NCI-H1092 (cell line): ENCODE measurements at regions not wholly inside any gene's neighbourhood (a gene's known extent, or its start where the extent isn't known, plus 50 kb on each side); places are given as distances from the start of the nearest gene placed in this dataset.

Experiments
- DNase-seq: peaks from one replicate; lab custom pipeline; 2025; lab: John Stamatoyannopoulos, UW

- DNase-seq = no peak
These were observed 70.5 kb upstream of the WNT11 start for GRCh38 chr11:76276781-76277155.

GRCh38 chr11:76276046-76276780 is 69.9 kb upstream of the WNT11 start:
- no peak for DNase-seq

- no peak for DNase-seq
These were observed 69.1 kb upstream of the WNT11 start for GRCh38 chr11:76275446-76275845.

- DNase-seq = no peak
These were observed 64.8 kb upstream of the WNT11 start for GRCh38 chr11:76271068-76271467.

GRCh38 chr11:76270389-76270788 is 64.1 kb upstream of the WNT11 start:
- DNase-seq = peak; percentile 63

- peak; percentile 44 for DNase-seq
These were observed 63.5 kb upstream of the WNT11 start for GRCh38 chr11:76269661-76270261.

- DNase-seq = no peak
These were observed 62.9 kb upstream of the WNT11 start for GRCh38 chr11:76269247-76269646.

- no peak for DNase-seq
These were observed 62.2 kb upstream of the WNT11 start for GRCh38 chr11:76268498-76268897.

GRCh38 chr11:76267556-76267955 is 61.3 kb upstream of the WNT11 start:
- no peak for DNase-seq

- DNase-seq = no peak
These were observed 60.2 kb upstream of the WNT11 start for GRCh38 chr11:76266286-76267100.

- no peak for DNase-seq
These were observed 59.5 kb upstream of the WNT11 start for GRCh38 chr11:76265771-76266241.

- no peak for DNase-seq
These were observed 57.4 kb upstream of the WNT11 start for GRCh38 chr11:76263657-76264056.

- no peak for DNase-seq
These were observed 56.9 kb upstream of the WNT11 start for GRCh38 chr11:76263166-76263565.

- no peak for DNase-seq
These were observed 54.1 kb upstream of the WNT11 start for GRCh38 chr11:76260296-76260925.

GRCh38 chr11:76259299-76259908 is 53.1 kb upstream of the WNT11 start:
- DNase-seq = no peak

- DNase-seq = no peak
These were observed 50.9 kb upstream of the WNT11 start for GRCh38 chr11:76257074-76257719.

- DNase-seq = no peak
These were observed 50.1 kb upstream of the WNT11 start for GRCh38 chr11:76256448-76256847.
